H9 (cell line): ENCODE measurements at regions not wholly inside any gene's neighbourhood (a gene's known extent, or its start where the extent isn't known, plus 50 kb on each side); places are given as distances from the start of the nearest gene placed in this dataset.

ENCODE experiments used
- DNase-seq: peaks from one replicate; pipeline ENCODE4 v3.0.0-alpha.2; 2017
- H2AFZ ChIP-seq: one replicate; pipeline ENCODE4 v1.6.1; 2013; ENCODE audit warnings: mild to moderate bottlenecking, low read length, control low read depth, moderate library complexity
- H2AK5ac ChIP-seq: 2 replicates; pipeline ENCODE4 v1.6.1; 2013; ENCODE audit warnings: low read length, control low read depth, mixed read lengths; ENCODE audit not compliant: insufficient read length
- H2BK120ac ChIP-seq: one replicate; pipeline ENCODE4 v1.6.1; 2013; ENCODE audit warnings: low read depth, mild to moderate bottlenecking, low read length, control low read depth, inconsistent platforms; ENCODE audit not compliant: poor library complexity, severe bottlenecking
- H2BK12ac ChIP-seq: 2 replicates; pipeline ENCODE4 v1.6.1; 2013; ENCODE audit warnings: low read length, control low read depth, mixed read lengths, low read depth; ENCODE audit not compliant: insufficient read length
- H2BK15ac ChIP-seq: 2 replicates; pipeline ENCODE4 v1.6.1; 2013; ENCODE audit warnings: low read depth, low read length, control low read depth
- H2BK20ac ChIP-seq: one replicate; pipeline ENCODE4 v1.6.1; 2013; ENCODE audit warnings: low read depth, mild to moderate bottlenecking, low read length, control low read depth, inconsistent platforms; ENCODE audit not compliant: poor library complexity, severe bottlenecking
- H2BK5ac ChIP-seq: 2 replicates; pipeline ENCODE4 v1.6.1; 2013; ENCODE audit warnings: low read length, control low read depth, mixed read lengths; ENCODE audit not compliant: insufficient read length
- H3K14ac ChIP-seq: 2 replicates; pipeline ENCODE4 v1.6.1; 2013; ENCODE audit warnings: low read length, control low read depth; ENCODE audit not compliant: insufficient read depth
- H3K18ac ChIP-seq: 2 replicates; pipeline ENCODE4 v1.6.1; 2013; ENCODE audit warnings: low read depth, mild to moderate bottlenecking, mixed read lengths, low read length, control low read depth; ENCODE audit not compliant: insufficient read length
- H3K23ac ChIP-seq: 2 replicates; pipeline ENCODE4 v1.6.1; 2013; ENCODE audit warnings: low read length, control low read depth, mixed read lengths, low read depth; ENCODE audit not compliant: insufficient read length
- H3K23me2 ChIP-seq: 2 replicates; pipeline ENCODE4 v1.6.1; 2013; ENCODE audit warnings: low read depth, mild to moderate bottlenecking, mixed read lengths, low read length, control low read depth; ENCODE audit not compliant: insufficient read length, poor library complexity, severe bottlenecking
- H3K27ac ChIP-seq: 2 replicates; pipeline ENCODE4 v1.5.1; 2013; ENCODE audit warnings: low read length, control low read depth, mixed read lengths, low read depth; ENCODE audit not compliant: insufficient read length
- H3K27me3 ChIP-seq: 2 replicates; pipeline ENCODE4 v1.6.1; 2013; ENCODE audit warnings: low read length, control low read depth, inconsistent platforms; ENCODE audit not compliant: insufficient read depth
- H3K4ac ChIP-seq: 2 replicates; pipeline ENCODE4 v1.6.1; 2013; ENCODE audit warnings: low read depth, mild to moderate bottlenecking, control low read depth, inconsistent platforms, low read length, moderate library complexity
- H3K4me1 ChIP-seq: 2 replicates; pipeline ENCODE4 v1.6.1; 2013; ENCODE audit warnings: low read length, control low read depth, inconsistent platforms; ENCODE audit not compliant: insufficient read depth
- H3K4me2 ChIP-seq: 2 replicates; pipeline ENCODE4 v1.6.1; 2013; ENCODE audit warnings: low read length, control low read depth, mixed read lengths; ENCODE audit not compliant: insufficient read length, insufficient read depth
- H3K56ac ChIP-seq: 2 replicates; pipeline ENCODE4 v1.6.1; 2013; ENCODE audit warnings: low read depth, mild to moderate bottlenecking, mixed read lengths, low read length, control low read depth; ENCODE audit not compliant: insufficient read length
- H3K79me1 ChIP-seq: 2 replicates; pipeline ENCODE4 v1.6.1; 2013; ENCODE audit warnings: low read depth, mild to moderate bottlenecking, moderate library complexity, low read length, control low read depth, inconsistent platforms; ENCODE audit not compliant: insufficient read depth, poor library complexity, severe bottlenecking
- H3K79me2 ChIP-seq: 2 replicates; pipeline ENCODE4 v1.6.1; 2013; ENCODE audit warnings: low read length, control low read depth, inconsistent platforms; ENCODE audit not compliant: insufficient read depth
- H3K9ac ChIP-seq: 2 replicates; pipeline ENCODE4 v1.6.1; 2013; ENCODE audit warnings: low read length, control low read depth, mixed read lengths; ENCODE audit not compliant: insufficient read length; ENCODE audit errors: extremely low read depth
- H3K9me3 ChIP-seq: one replicate; pipeline ENCODE4 v1.6.1; 2013; ENCODE audit warnings: low read depth, low read length, inconsistent platforms; ENCODE audit not compliant: control insufficient read depth
- H3T11ph ChIP-seq: one replicate; pipeline ENCODE4 v1.6.1; 2013; ENCODE audit warnings: mild to moderate bottlenecking, low read length, control low read depth, inconsistent platforms
- H4K20me1 ChIP-seq: one replicate; pipeline ENCODE4 v1.6.1; 2013; ENCODE audit not compliant: control insufficient read depth, insufficient read length, insufficient read depth
- H4K5ac ChIP-seq: 2 replicates; pipeline ENCODE4 v1.6.1; 2013; ENCODE audit warnings: low read depth, mild to moderate bottlenecking, mixed read lengths, low read length, control low read depth; ENCODE audit not compliant: insufficient read length
- H4K8ac ChIP-seq: replicated peaks from 2 replicates; pipeline ENCODE4 v1.6.1; 2013; ENCODE audit warnings: low read length, control low read depth, mixed read lengths, low read depth; ENCODE audit not compliant: insufficient read length
- H4K91ac ChIP-seq: 2 replicates; pipeline ENCODE4 v1.6.1; 2013; ENCODE audit warnings: low read depth, mild to moderate bottlenecking, moderate library complexity, mixed read lengths, low read length, control low read depth; ENCODE audit not compliant: insufficient read length
- H3K27ac Mint-ChIP-seq, 3 experiments: 2 replicates in 2 of 3; 3 replicates in 1 of 3; pipeline ENCODE4 v1.8.0; 2020 to 2021; ENCODE audit warnings: mixed read lengths in 3 of 3, mild to moderate bottlenecking in 1 of 3, moderate library complexity in 1 of 3
- H3K27me3 Mint-ChIP-seq: 2 replicates; pipeline ENCODE4 v1.8.0; 2021; ENCODE audit warnings: low read depth, mild to moderate bottlenecking, moderate library complexity, mixed read lengths
- H3K36me3 Mint-ChIP-seq, 3 experiments: 2 replicates in 2 of 3; 3 replicates in 1 of 3; pipeline ENCODE4 v1.8.0; 2020 to 2021; ENCODE audit warnings: low read depth in 3 of 3, mixed read lengths in 3 of 3; ENCODE audit not compliant: insufficient read depth in 1 of 3
- H3K4me1 Mint-ChIP-seq, 2 experiments: 2 replicates each; pipeline ENCODE4 v1.8.0; 2020; ENCODE audit warnings: mixed read lengths in 2 of 2
- H3K4me3 Mint-ChIP-seq, 2 experiments: 2 replicates in 1 of 2; 3 replicates in 1 of 2; pipeline ENCODE4 v1.8.0; 2020 to 2021; ENCODE audit warnings: mild to moderate bottlenecking in 2 of 2, mixed read lengths in 2 of 2, moderate library complexity in 1 of 2
- H3K9me3 Mint-ChIP-seq, 2 experiments: 2 replicates in 1 of 2; 3 replicates in 1 of 2; pipeline ENCODE4 v1.8.0; 2020; ENCODE audit warnings: mild to moderate bottlenecking in 2 of 2, mixed read lengths in 2 of 2, moderate library complexity in 1 of 2
- CTCF ChIP-seq: fragments of 200-600 bp; sonication (generic); conservative IDR thresholded peaks from 3 replicates; pipeline ENCODE4 v1.8.0; 2021; ENCODE audit warnings: antibody characterized with exemption, mild to moderate bottlenecking
- WGBS: extraction: QIAGEN DNeasy Blood & Tissue Kit; methylation state at CpG from one replicate; pipeline ENCODE4 v1.1.7; 2013; ENCODE audit warnings: missing lambda C conversion rate, low lambda C conversion rate, mixed read lengths; ENCODE audit not compliant: insufficient read length; ENCODE audit errors: extremely low coverage; 5-methylcytosine and 5-hydroxymethylcytosine counted together

GRCh38 chr21:28794371-28794851 is 198.3 kb downstream of the LTN1 start:
- H3K4me2 ChIP-seq = no peak overlapping the region
- H3K79me1 ChIP-seq = no peaks in the 10 kb centered on the region
- no peak overlapping the region for H2BK120ac ChIP-seq
- no peak overlapping the region for H2AFZ ChIP-seq
- H2BK20ac ChIP-seq = no peak overlapping the region
- no peaks in the 10 kb centered on the region for H3K9me3 ChIP-seq
- no peak overlapping the region for H2BK5ac ChIP-seq
- H3K27me3 Mint-ChIP-seq = no peaks in the 10 kb centered on the region
- H3K14ac ChIP-seq = no peak overlapping the region
- no peaks in the 10 kb centered on the region for H3K23me2 ChIP-seq
- H2BK12ac ChIP-seq = no peak overlapping the region
- H3K27ac ChIP-seq = no peak overlapping the region
- H3K4me1 Mint-ChIP-seq = peaks cover 0 to 10% of the 10 kb centered on the region in 2 experiments; a peak in 2 of 4 replicates
- H4K91ac ChIP-seq = no peak overlapping the region
- peaks cover 0 to 4% (median 0%) of the 10 kb centered on the region in 3 experiments; a peak in 3 of 7 replicates for H3K36me3 Mint-ChIP-seq
- H2BK15ac ChIP-seq = no peak overlapping the region
- no peak overlapping the region for H2AK5ac ChIP-seq
- no peak overlapping the region for H3K27ac Mint-ChIP-seq
- no peaks in the 10 kb centered on the region for H3K27me3 ChIP-seq
- H3K9ac ChIP-seq = no peak overlapping the region
- no peaks in the 10 kb centered on the region for H4K20me1 ChIP-seq
- no peak overlapping the region for H3K23ac ChIP-seq
- no peaks in the 10 kb centered on the region for H3K4me1 ChIP-seq
- WGBS = no CpG with 5 or more reads among the region's 2 CpGs
- H3K4me3 Mint-ChIP-seq = no peak overlapping the region
- H3K18ac ChIP-seq = no peak overlapping the region
- H4K8ac ChIP-seq = no peak overlapping the region
- TF ChIP-seq CTCF = no peak
- no peaks in the 10 kb centered on the region for H3K79me2 ChIP-seq
- no peaks in the 10 kb centered on the region; a peak in 3 of 5 replicates for H3K9me3 Mint-ChIP-seq
- H3T11ph ChIP-seq = no peak overlapping the region
- H3K4ac ChIP-seq = no peak overlapping the region
- no peak overlapping the region for H3K56ac ChIP-seq
- no peak for DNase-seq
- no peak overlapping the region for H4K5ac ChIP-seq
